GM18867 (cell line): ENCODE measurements at regions not wholly inside any gene's neighbourhood (a gene's known extent, or its start where the extent isn't known, plus 50 kb on each side); places are given as distances from the start of the nearest gene placed in this dataset.

Experiments used
- ATAC-seq: cut with Tn5 transposase; IDR thresholded peaks from one replicate; pipeline ENCODE4 v1.9.1; 2021; ENCODE audit warnings: mild to moderate bottlenecking, moderate library complexity; ENCODE audit not compliant: unreplicated experiment

GRCh38 chr2:23323198-23323916, 61.6 kb upstream of the KLHL29 start:
- ATAC-seq = no peak

DNA sequence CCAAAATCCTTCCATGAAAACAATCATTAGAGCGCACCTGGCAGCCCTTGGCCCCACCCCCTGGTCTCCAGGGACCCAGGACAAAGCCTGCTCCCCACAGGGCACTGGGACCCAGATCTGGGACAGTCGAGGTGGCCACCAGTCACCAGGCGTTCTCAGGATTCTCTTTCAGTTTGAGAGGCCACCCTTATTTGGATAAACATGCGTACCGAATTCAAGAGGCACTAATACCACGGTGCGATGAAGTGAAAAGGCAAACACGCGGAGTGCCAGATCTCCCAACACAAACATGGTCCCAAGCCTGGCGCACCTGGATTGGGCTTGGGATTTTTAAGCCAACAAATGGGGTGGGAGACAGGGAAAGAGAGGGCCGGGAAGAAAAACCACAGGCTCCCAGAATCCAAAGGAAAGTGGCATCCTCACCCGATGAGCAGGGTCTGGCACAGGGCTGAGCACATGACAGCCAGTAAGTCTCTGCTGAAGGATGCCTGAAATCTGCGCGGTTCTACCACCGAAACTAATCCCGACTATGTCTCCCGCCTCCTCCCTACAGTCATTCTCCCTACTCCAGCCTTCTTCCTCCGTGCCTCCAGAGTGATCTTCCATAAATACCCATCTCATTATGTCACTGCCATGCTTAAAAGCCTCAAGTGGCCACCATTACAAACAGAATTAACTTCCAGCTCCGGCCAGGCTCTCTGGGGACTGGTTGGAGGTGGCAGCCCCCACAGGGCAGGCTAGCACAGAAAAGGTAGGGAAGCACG, 60.9 kb upstream of the KLHL29 start:
- no peak for ATAC-seq

- ATAC-seq = no peak
Measured at GRCh38 chr2:23326330-23326729, 58.6 kb upstream of the KLHL29 start.

DNA sequence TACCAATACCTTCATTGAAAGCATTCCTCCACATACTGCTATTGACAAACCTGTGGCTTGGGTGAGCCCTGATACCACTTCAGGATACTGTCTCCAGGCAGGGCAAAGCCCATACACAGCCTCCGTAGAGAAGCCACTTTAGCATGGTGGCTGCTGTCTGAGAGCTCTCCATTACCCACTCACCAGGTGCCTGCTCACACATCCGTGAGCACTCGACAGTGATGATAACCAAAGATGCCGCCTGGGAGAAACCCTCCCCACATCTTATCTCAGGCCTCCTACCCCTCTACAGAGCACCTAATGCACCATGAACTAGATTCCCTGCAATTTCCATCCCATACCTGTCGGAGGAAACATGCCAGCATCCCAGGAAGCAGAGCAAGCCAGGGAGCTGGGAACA, 57.6 kb upstream of the KLHL29 start:
- no peak for ATAC-seq

- ATAC-seq = no peak
Measured at GRCh38 chr2:23327887-23328286, 57.1 kb upstream of the KLHL29 start.

- ATAC-seq = no peak
Measured at GRCh38 chr2:23330214-23330613, 54.8 kb upstream of the KLHL29 start.
